ENCODE measurements at regions not wholly inside any gene's neighbourhood (a gene's known extent, or its start where the extent isn't known, plus 50 kb on each side); places are given as distances from the start of the nearest gene placed in this dataset.

- TF ChIP-seq CTCF (IDR thresholded peaks at IDR 0.05) (no peak), POLR2A (IDR thresholded peaks at IDR 0.05) (no peak)
Measured at GRCh38 chr2:64275174-64275466, 130.9 kb upstream of the PELI1 start.
